ENCODE measurements at regions not wholly inside any gene's neighbourhood (a gene's known extent, or its start where the extent isn't known, plus 50 kb on each side); places are given as distances from the start of the nearest gene placed in this dataset.

DNA sequence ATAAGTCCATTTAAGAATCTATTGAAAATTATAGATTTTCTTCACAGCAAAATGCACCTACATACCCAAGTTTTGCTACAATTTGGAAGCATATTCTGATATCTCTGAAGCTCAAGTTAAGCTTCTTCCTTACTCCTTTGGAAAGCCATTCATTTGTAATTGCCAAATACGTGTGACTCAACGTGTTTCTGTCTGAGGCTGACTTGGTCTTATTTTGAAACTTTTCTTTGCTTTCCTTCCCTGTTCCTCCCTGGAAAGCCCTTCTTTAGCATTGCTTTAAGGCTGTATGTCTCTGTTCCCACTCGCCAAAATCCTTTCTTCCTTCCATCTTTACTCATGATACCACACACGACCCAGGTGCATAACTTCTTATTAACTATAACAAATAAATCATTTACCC lies 232.0 kb downstream of the ZBBX start:
- no peaks in the 10 kb centered on the region for H3K9me3 ChIP-seq (ENCODE audit: control insufficient read depth in 2 of 3, insufficient read depth in 1 of 3, low read length in 3 of 3)
- DNase-seq = no peak
- no peak overlapping the region for H3K4me3 ChIP-seq (ENCODE audit: low read length in 3 of 3)
- no peaks in the 10 kb centered on the region for H3K4me1 ChIP-seq (ENCODE audit: control insufficient read depth in 2 of 3, insufficient read depth in 2 of 3, low read depth in 1 of 3, low read length in 3 of 3)
- no peak for FAIRE-seq
- no peak overlapping the region for H3K27ac ChIP-seq (ENCODE audit: low read depth in 2 of 2, low read length in 2 of 2)
- intact Hi-C loops (cut with DNase I) = no loop called here
- TF ChIP-seq, protein P1, sequence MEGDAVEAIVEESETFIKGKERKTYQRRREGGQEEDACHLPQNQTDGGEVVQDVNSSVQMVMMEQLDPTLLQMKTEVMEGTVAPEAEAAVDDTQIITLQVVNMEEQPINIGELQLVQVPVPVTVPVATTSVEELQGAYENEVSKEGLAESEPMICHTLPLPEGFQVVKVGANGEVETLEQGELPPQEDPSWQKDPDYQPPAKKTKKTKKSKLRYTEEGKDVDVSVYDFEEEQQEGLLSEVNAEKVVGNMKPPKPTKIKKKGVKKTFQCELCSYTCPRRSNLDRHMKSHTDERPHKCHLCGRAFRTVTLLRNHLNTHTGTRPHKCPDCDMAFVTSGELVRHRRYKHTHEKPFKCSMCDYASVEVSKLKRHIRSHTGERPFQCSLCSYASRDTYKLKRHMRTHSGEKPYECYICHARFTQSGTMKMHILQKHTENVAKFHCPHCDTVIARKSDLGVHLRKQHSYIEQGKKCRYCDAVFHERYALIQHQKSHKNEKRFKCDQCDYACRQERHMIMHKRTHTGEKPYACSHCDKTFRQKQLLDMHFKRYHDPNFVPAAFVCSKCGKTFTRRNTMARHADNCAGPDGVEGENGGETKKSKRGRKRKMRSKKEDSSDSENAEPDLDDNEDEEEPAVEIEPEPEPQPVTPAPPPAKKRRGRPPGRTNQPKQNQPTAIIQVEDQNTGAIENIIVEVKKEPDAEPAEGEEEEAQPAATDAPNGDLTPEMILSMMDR (IDR thresholded peaks at IDR 0.05; ENCODE audit: borderline replicate concordance, extremely low read depth, insufficient read depth) = no peak
- no peak overlapping the region for H3K9ac ChIP-seq (ENCODE audit: low read length in 3 of 3)
- H3K36me3 ChIP-seq (ENCODE audit: control insufficient read depth in 2 of 3, insufficient read depth in 3 of 3, low read length in 3 of 3) = no peaks in the 10 kb centered on the region
- no peaks in the 10 kb centered on the region for H3K27me3 ChIP-seq (ENCODE audit: control insufficient read depth, insufficient read depth, low read length)

DNA sequence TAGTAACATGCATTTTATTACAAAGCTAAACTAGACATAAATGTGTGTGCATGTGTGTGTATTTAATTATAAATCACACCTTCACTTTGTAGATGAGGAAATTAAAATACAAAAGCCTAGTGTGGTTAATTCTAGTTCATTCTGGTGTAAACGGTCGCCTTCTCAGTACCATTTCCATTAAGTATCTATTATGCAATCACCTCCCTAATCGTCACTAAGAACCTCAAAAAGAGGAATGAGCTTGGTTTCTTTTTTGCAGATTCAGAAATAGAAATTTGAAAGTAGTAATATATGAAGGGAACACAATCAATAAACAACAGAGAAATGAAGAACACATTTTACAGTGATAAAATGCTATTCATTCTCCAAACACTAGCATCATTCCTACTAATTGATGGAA lies 233.2 kb downstream of the ZBBX start:
- intact Hi-C loops (cut with DNase I) = no loop called here
- no peak for DNase-seq
- TF ChIP-seq, protein P1 (IDR thresholded peaks at IDR 0.05; ENCODE audit: borderline replicate concordance, extremely low read depth, insufficient read depth) = no peak
- no peak for FAIRE-seq
- Histone ChIP-seq H3K27me3 (ENCODE audit: control insufficient read depth, insufficient read depth, low read length) (no peaks in the 10 kb centered on the region), H3K4me1 (ENCODE audit: control insufficient read depth in 2 of 3, insufficient read depth in 2 of 3, low read depth in 1 of 3, low read length in 3 of 3) (no peaks in the 10 kb centered on the region), H3K4me3 (ENCODE audit: low read length in 3 of 3) (no peak overlapping the region), H3K9me3 (ENCODE audit: control insufficient read depth in 2 of 3, insufficient read depth in 1 of 3, low read length in 3 of 3) (no peaks in the 10 kb centered on the region), H3K27ac (ENCODE audit: low read depth in 2 of 2, low read length in 2 of 2) (no peak overlapping the region), H3K36me3 (ENCODE audit: control insufficient read depth in 2 of 3, insufficient read depth in 3 of 3, low read length in 3 of 3) (no peaks in the 10 kb centered on the region), H3K9ac (ENCODE audit: low read length in 3 of 3) (no peak overlapping the region)

DNA sequence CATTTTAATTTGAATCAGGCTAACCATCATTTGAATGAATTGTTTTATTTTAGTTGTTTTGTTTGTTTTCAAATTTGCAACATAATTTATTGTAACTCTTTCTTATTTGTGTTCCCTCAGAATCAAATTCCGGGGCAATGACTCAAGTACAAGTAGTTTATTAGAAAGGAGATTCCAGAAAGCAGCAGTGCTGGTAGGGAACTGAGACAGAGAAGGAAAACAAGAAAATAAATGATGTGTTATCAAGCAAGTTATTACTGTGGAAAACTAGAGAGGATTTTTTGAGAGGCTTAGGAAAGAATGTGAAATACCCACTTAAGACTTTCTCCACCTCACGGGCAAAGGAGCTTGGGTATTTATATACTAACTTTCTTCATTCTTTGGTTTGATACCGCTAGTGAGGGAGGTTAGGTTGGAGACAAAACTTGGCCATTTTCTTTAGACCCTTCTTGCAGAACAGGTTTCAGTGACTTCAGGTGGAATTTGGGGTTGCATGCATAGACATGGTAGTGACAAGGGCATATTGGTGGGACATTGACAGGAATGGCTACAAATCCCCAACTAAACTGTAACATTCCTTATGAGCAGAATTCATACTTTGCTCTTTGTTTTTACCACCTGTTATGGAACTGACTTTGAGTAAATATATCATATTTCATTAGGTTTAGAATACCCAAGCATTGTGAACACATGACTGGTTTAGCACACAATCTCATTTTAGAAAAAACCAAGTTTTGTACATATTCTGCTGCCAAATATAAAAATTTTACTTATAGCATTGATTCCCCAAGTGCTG lies 254.3 kb downstream of the ZBBX start:
- Histone ChIP-seq H3K9me3 (ENCODE audit: control insufficient read depth in 2 of 3, insufficient read depth in 1 of 3, low read length in 3 of 3) (no peaks in the 10 kb centered on the region), H3K4me1 (ENCODE audit: control insufficient read depth in 2 of 3, insufficient read depth in 2 of 3, low read depth in 1 of 3, low read length in 3 of 3) (no peaks in the 10 kb centered on the region), H3K27me3 (ENCODE audit: control insufficient read depth, insufficient read depth, low read length) (no peaks in the 10 kb centered on the region), H3K36me3 (ENCODE audit: control insufficient read depth in 2 of 3, insufficient read depth in 3 of 3, low read length in 3 of 3) (no peaks in the 10 kb centered on the region), H3K4me3 (ENCODE audit: low read length in 3 of 3) (no peak overlapping the region), H3K27ac (ENCODE audit: low read depth in 2 of 2, low read length in 2 of 2) (no peak overlapping the region), H3K9ac (ENCODE audit: low read length in 3 of 3) (no peak overlapping the region)
- DNase-seq (no peak), FAIRE-seq (no peak)
- intact Hi-C loops (cut with DNase I) = no loop called here
- TF ChIP-seq, protein P1 (IDR thresholded peaks at IDR 0.05; ENCODE audit: borderline replicate concordance, extremely low read depth, insufficient read depth) = no peak

DNA sequence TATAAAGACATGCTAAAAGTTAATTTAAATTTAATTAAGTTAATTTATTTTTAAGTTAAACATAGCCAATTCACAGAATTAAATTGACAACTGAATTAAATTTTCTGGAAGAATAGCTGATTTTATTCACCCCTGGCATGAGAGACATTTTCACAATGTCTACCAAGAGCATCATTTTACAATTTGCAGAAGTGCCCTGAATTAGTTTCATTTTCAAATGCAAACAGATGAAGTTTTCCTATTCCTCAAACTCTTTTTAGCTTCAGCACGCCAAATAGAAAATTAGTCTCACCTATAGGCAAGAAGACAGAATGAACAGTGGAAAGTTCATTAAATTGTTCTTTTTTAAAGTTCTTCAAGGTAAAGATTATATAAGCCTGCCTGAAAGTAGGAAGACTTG lies 259.3 kb downstream of the ZBBX start:
- intact Hi-C loops (cut with DNase I) = no loop called here
- no peaks in the 10 kb centered on the region for H3K4me1 ChIP-seq (ENCODE audit: control insufficient read depth in 2 of 3, insufficient read depth in 2 of 3, low read depth in 1 of 3, low read length in 3 of 3)
- no peaks in the 10 kb centered on the region for H3K9me3 ChIP-seq (ENCODE audit: control insufficient read depth in 2 of 3, insufficient read depth in 1 of 3, low read length in 3 of 3)
- H3K27ac ChIP-seq (ENCODE audit: low read depth in 2 of 2, low read length in 2 of 2) = no peak overlapping the region
- TF ChIP-seq, protein P1 (IDR thresholded peaks at IDR 0.05; ENCODE audit: borderline replicate concordance, extremely low read depth, insufficient read depth) = no peak
- H3K9ac ChIP-seq (ENCODE audit: low read length in 3 of 3) = no peak overlapping the region
- DNase-seq (no peak), FAIRE-seq (no peak)
- no peaks in the 10 kb centered on the region for H3K27me3 ChIP-seq (ENCODE audit: control insufficient read depth, insufficient read depth, low read length)
- no peaks in the 10 kb centered on the region for H3K36me3 ChIP-seq (ENCODE audit: control insufficient read depth in 2 of 3, insufficient read depth in 3 of 3, low read length in 3 of 3)
- H3K4me3 ChIP-seq (ENCODE audit: low read length in 3 of 3) = no peak overlapping the region
